GM23338 (cell line): ENCODE measurements at regions not wholly inside any gene's neighbourhood (a gene's known extent, or its start where the extent isn't known, plus 50 kb on each side); places are given as distances from the start of the nearest gene placed in this dataset.

Experiments used
- ATAC-seq: fragments of 200-7000 bp; cut with Tn5 transposase; 3 replicates; pipeline ENCODE4 v1.9.1; 2020
- DNase-seq: peaks from one replicate; pipeline ENCODE4 v3.0.0-alpha.2; 2015; ENCODE audit warnings: low spot score
- H2AFZ ChIP-seq: fragments of 200-600 bp; sonication (generic); 2 replicates; pipeline ENCODE4 v1.8.0; 2016; ENCODE audit warnings: antibody characterized with exemption, mild to moderate bottlenecking, moderate library complexity
- H3F3A ChIP-seq: fragments of 200-600 bp; sonication (generic); replicated peaks from 2 replicates; pipeline ENCODE4 v1.8.0; 2017; ENCODE audit warnings: antibody characterized with exemption, mixed run types, low read depth
- H3K27ac ChIP-seq: fragments of 200-600 bp; sonication (generic); 2 replicates; pipeline ENCODE4 v1.6.1; 2016; ENCODE audit warnings: low read depth
- H3K27me3 ChIP-seq: fragments of 200-600 bp; sonication (generic); 2 replicates; pipeline ENCODE4 v1.8.0; 2016; ENCODE audit warnings: mild to moderate bottlenecking, mixed run types, moderate library complexity; ENCODE audit not compliant: insufficient read depth
- H3K36me3 ChIP-seq: fragments of 200-600 bp; sonication (generic); 2 replicates; pipeline ENCODE4 v1.8.0; 2016; ENCODE audit warnings: mild to moderate bottlenecking; ENCODE audit not compliant: insufficient read depth
- H3K4me1 ChIP-seq: fragments of 200-600 bp; sonication (generic); 2 replicates; pipeline ENCODE4 v1.8.0; 2016; ENCODE audit warnings: mild to moderate bottlenecking, moderate library complexity; ENCODE audit not compliant: insufficient read depth
- H3K4me2 ChIP-seq: fragments of 200-600 bp; sonication (generic); 2 replicates; pipeline ENCODE4 v1.7.1; 2017; ENCODE audit warnings: mixed run types
- H3K4me3 ChIP-seq: fragments of 200-600 bp; sonication (generic); 2 replicates; pipeline ENCODE4 v1.6.1; 2016; ENCODE audit warnings: mixed run types
- H3K79me2 ChIP-seq: fragments of 200-600 bp; sonication (generic); replicated peaks from 2 replicates; pipeline ENCODE4 v1.8.0; 2017; ENCODE audit warnings: mild to moderate bottlenecking; ENCODE audit not compliant: insufficient read depth
- H3K9me2 ChIP-seq: fragments of 200-600 bp; sonication (generic); 2 replicates; pipeline ENCODE4 v1.8.0; 2017; ENCODE audit not compliant: insufficient read depth
- H4K20me1 ChIP-seq: fragments of 200-600 bp; sonication (generic); replicated peaks from 2 replicates; pipeline ENCODE4 v1.8.0; 2017; ENCODE audit warnings: mild to moderate bottlenecking; ENCODE audit not compliant: insufficient read depth
- H3K27ac Mint-ChIP-seq: 2 replicates; pipeline ENCODE4 v1.8.0; 2020; ENCODE audit warnings: inconsistent platforms, mild to moderate bottlenecking, moderate library complexity, mixed read lengths
- H3K27me3 Mint-ChIP-seq: 3 replicates; pipeline ENCODE4 v1.8.0; 2022; ENCODE audit warnings: low read depth, mild to moderate bottlenecking, moderate library complexity, mixed read lengths, inconsistent platforms; ENCODE audit not compliant: insufficient read depth, poor library complexity
- H3K36me3 Mint-ChIP-seq: 3 replicates; pipeline ENCODE4 v1.8.0; 2021; ENCODE audit warnings: low read depth, mild to moderate bottlenecking, inconsistent platforms, moderate library complexity, mixed read lengths
- H3K4me1 Mint-ChIP-seq: 3 replicates; pipeline ENCODE4 v1.8.0; 2020; ENCODE audit warnings: mild to moderate bottlenecking, inconsistent platforms, mixed read lengths
- H3K4me3 Mint-ChIP-seq: 3 replicates; pipeline ENCODE4 v1.8.0; 2021; ENCODE audit warnings: moderate library complexity, mild to moderate bottlenecking, inconsistent platforms, mixed read lengths
- H3K9me3 Mint-ChIP-seq: 3 replicates; pipeline ENCODE4 v1.8.0; 2020; ENCODE audit warnings: moderate library complexity, mild to moderate bottlenecking, inconsistent platforms, mixed read lengths
- CREB1 ChIP-seq: fragments of 250-450 bp; sonication (Bioruptor Pico); IDR thresholded peaks from 2 replicates; pipeline ENCODE4 v1.5.0; 2020; ENCODE audit warnings: low read depth, mild to moderate bottlenecking, moderate library complexity
- CTCF ChIP-seq, 2 experiments: fragments of 200-600 bp in 1 of 2; sonication (generic) in 1 of 2; conservative IDR thresholded peaks; 2 replicates each; pipeline versions ENCODE4 v1.5.1 to v1.6.1; 2016 to 2017; ENCODE audit warnings: antibody characterized with exemption in 2 of 2, low read depth in 2 of 2, mild to moderate bottlenecking in 2 of 2, moderate library complexity in 1 of 2
- ETS1 ChIP-seq: IDR thresholded peaks from 2 replicates; pipeline ENCODE4 v1.6.1; 2016; ENCODE audit warnings: antibody characterized with exemption
- EZH2 ChIP-seq: fragments of 200-600 bp; sonication (generic); IDR thresholded peaks from one replicate; pipeline ENCODE4 v1.8.0; 2017; ENCODE audit warnings: antibody characterized with exemption, mild to moderate bottlenecking, low read depth; ENCODE audit not compliant: unreplicated experiment
- EZH2phosphoT487 ChIP-seq: fragments of 200-600 bp; sonication (generic); IDR thresholded peaks from one replicate; pipeline ENCODE4 v1.8.1; 2018; ENCODE audit warnings: antibody characterized with exemption; ENCODE audit not compliant: unreplicated experiment
- JUNB ChIP-seq: IDR thresholded peaks from one replicate; pipeline ENCODE4 v1.6.1; 2016; ENCODE audit warnings: antibody characterized with exemption; ENCODE audit not compliant: unreplicated experiment
- NANOG ChIP-seq: IDR thresholded peaks from 2 replicates; pipeline ENCODE4 v1.6.1; 2016; ENCODE audit warnings: antibody characterized with exemption, borderline replicate concordance
- POLR2AphosphoS5 ChIP-seq: IDR thresholded peaks from 2 replicates; pipeline ENCODE4 v1.6.1; 2016; ENCODE audit warnings: antibody characterized with exemption, low read depth
- STAT1 ChIP-seq: IDR thresholded peaks from one replicate; pipeline ENCODE4 v1.6.1; 2016; ENCODE audit warnings: antibody characterized with exemption; ENCODE audit not compliant: unreplicated experiment
- ZNF331 ChIP-seq: fragments of 250-450 bp; sonication (Bioruptor Pico); IDR thresholded peaks from 2 replicates; pipeline ENCODE4 v1.5.0; 2020; ENCODE audit warnings: low read depth, mild to moderate bottlenecking, moderate library complexity
- ZNF462 ChIP-seq: fragments of 250-450 bp; sonication (Bioruptor Pico); IDR thresholded peaks from 2 replicates; pipeline ENCODE4 v1.5.0; 2020; ENCODE audit warnings: mild to moderate bottlenecking, moderate library complexity
- TF ChIP-seq, protein P1 (sequence below): IDR thresholded peaks from one replicate; pipeline ENCODE4 v1.6.1; 2018; ENCODE audit warnings: antibody characterized with exemption; ENCODE audit not compliant: unreplicated experiment

- TF ChIP-seq EZH2phosphoT487 = no peak
- no peak for TF ChIP-seq POLR2AphosphoS5
- no peak for TF ChIP-seq ETS1
- no peak for TF ChIP-seq NANOG
Measured at GRCh38 chr5:86228147-86228546, 389.6 kb upstream of the COX7C start (continued).

GRCh38 chr5:86232246-86232645, 385.5 kb upstream of the COX7C start:
- Histone ChIP-seq H3K79me2 (no peaks in the 10 kb centered on the region), H3K4me2 (no peak overlapping the region), H3K36me3 (no peaks in the 10 kb centered on the region), H3K9me2 (no peaks in the 10 kb centered on the region), H3K4me1 (no peaks in the 10 kb centered on the region), H4K20me1 (no peaks in the 10 kb centered on the region), H3K4me3 (no peak overlapping the region), H3K27ac (no peak overlapping the region), H3K27me3 (no peaks in the 10 kb centered on the region), H3F3A (no peaks in the 10 kb centered on the region), H2AFZ (no peak overlapping the region)
- no peak overlapping the region for H3K27ac Mint-ChIP-seq
- no peaks in the 10 kb centered on the region for H3K9me3 Mint-ChIP-seq
- H3K27me3 Mint-ChIP-seq = no peaks in the 10 kb centered on the region
- ATAC-seq = no peak
- no peaks in the 10 kb centered on the region for H3K36me3 Mint-ChIP-seq
- no peak for DNase-seq
- H3K4me3 Mint-ChIP-seq = no peak overlapping the region
- H3K4me1 Mint-ChIP-seq = peaks cover 2% of the 10 kb centered on the region; the same call in 1 of the 3 replicates
- no peak for TF ChIP-seq ZNF462
- no peak for TF ChIP-seq ETS1
- TF ChIP-seq ZNF331 (CRISPR knock-in tag) = no peak
- no peak for TF ChIP-seq NANOG
- no peak for TF ChIP-seq EZH2
- no peak for TF ChIP-seq EZH2phosphoT487
- TF ChIP-seq JUNB = no peak
- no peak for TF ChIP-seq POLR2AphosphoS5
- TF ChIP-seq CTCF (conservative IDR thresholded peaks at IDR 0.05; ENCODE audit: low read depth in 2 of 2) = no peak
- TF ChIP-seq, protein P1, sequence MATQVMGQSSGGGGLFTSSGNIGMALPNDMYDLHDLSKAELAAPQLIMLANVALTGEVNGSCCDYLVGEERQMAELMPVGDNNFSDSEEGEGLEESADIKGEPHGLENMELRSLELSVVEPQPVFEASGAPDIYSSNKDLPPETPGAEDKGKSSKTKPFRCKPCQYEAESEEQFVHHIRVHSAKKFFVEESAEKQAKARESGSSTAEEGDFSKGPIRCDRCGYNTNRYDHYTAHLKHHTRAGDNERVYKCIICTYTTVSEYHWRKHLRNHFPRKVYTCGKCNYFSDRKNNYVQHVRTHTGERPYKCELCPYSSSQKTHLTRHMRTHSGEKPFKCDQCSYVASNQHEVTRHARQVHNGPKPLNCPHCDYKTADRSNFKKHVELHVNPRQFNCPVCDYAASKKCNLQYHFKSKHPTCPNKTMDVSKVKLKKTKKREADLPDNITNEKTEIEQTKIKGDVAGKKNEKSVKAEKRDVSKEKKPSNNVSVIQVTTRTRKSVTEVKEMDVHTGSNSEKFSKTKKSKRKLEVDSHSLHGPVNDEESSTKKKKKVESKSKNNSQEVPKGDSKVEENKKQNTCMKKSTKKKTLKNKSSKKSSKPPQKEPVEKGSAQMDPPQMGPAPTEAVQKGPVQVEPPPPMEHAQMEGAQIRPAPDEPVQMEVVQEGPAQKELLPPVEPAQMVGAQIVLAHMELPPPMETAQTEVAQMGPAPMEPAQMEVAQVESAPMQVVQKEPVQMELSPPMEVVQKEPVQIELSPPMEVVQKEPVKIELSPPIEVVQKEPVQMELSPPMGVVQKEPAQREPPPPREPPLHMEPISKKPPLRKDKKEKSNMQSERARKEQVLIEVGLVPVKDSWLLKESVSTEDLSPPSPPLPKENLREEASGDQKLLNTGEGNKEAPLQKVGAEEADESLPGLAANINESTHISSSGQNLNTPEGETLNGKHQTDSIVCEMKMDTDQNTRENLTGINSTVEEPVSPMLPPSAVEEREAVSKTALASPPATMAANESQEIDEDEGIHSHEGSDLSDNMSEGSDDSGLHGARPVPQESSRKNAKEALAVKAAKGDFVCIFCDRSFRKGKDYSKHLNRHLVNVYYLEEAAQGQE = no peak
- TF ChIP-seq CREB1 (CRISPR knock-in tag) = no peak
- no peak for TF ChIP-seq STAT1
